Jurkat, Clone E6-1 (cell line): ENCODE measurements at regions not wholly inside any gene's neighbourhood (a gene's known extent, or its start where the extent isn't known, plus 50 kb on each side); places are given as distances from the start of the nearest gene placed in this dataset.
"Not testable (repeated sequence)": the region's sequence is repeated elsewhere in the genome, so short reads cannot be mapped to it uniquely, and the experiment has no call there.

Experiments
- DNase-seq: peaks from one replicate; pipeline ENCODE4 v3.0.0-alpha.2; 2011; ENCODE audit warnings: low read depth, low spot score
- H3K4me3 ChIP-seq: 2 replicates; pipeline ENCODE4 v1.5.1; 2011; ENCODE audit warnings: mild to moderate bottlenecking, low read length, control low read depth, moderate library complexity

DNA sequence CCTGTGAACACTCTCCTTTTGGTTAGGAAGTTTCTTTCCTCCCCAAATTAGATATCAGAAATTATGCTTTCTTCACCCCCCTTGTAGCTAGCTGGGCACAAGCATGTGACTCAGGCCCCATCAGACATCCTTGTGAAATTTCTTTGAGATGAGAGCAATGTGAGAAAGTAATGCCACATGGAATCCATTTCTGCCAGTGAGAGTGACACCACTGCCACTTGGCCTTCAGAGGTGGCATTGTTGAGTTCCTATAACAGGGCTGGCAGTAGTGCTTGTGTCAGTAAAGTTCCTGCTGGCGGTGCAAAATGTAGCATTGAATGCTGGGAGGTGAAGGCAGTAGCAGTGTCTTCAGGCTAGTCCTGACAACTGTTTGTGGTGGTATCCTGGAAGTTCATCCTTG lies 80.7 kb upstream of the ZNF280D start:
- H3K4me3 ChIP-seq, result no peak overlapping the region
- no peak for DNase-seq

DNA sequence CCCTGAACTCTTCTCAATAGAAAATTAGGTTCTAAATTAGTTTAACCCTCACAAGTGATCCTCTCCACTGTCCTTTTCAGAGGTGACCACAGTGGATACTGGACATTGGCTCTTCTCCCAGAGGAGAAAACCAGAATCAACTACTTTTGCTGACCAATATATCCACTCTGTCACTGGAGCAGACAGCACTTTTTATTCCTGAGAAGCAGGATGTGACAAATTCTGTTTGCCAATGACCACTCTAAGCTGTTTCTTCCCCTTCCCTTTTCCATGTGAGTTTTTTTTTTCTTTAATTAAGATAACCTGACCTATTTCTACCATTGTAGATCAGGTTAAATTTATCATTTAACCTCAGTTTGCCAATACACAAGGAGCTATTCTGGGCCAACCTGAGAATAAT lies 79.7 kb upstream of the ZNF280D start:
- DNase-seq, result no peak

DNA sequence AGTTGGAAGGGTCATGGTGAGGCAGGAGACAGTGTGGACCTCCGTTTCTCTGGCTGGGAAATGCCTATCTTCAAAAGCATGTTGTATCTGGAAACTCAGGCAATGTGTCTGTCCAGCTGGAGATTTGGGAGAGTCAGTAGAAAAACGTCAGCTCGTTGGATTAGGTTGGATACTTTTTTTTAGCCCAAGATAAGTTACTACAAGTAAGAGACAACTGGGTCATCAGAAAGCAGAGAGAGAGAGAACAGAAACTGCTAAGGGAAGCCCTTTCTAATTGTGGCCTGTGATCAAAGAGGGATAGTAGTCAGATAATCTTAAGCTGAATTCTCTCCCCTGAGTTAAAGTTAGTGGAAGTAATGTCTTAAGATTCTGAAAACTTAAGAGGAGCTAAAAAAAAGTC lies 78.9 kb upstream of the ZNF280D start:
- H3K4me3 ChIP-seq, result no peak overlapping the region
- no peak for DNase-seq

More for the DNA sequence above, 79.7 kb upstream of the ZNF280D start:
- H3K4me3 ChIP-seq, result no peak overlapping the region

DNA sequence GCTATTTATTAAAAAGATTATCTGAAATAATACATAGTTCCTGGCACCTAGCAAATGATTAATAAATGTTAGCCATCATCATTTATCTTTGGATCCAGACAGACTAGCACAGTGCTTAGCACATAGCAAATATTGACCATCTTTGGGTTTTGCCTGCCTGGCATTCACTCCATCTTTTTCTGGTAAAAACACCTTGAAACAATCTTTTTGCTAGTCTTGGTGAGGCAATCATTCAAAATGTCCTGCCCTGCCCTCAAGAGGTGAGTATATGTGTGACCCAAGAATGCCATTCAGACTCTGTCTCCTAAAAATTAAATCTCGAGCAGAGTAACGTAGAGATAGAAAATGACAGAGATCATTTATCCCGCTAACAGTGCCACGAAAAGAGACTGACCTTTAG lies 78.3 kb upstream of the ZNF280D start:
- no peak for DNase-seq
- no peak overlapping the region for H3K4me3 ChIP-seq

DNA sequence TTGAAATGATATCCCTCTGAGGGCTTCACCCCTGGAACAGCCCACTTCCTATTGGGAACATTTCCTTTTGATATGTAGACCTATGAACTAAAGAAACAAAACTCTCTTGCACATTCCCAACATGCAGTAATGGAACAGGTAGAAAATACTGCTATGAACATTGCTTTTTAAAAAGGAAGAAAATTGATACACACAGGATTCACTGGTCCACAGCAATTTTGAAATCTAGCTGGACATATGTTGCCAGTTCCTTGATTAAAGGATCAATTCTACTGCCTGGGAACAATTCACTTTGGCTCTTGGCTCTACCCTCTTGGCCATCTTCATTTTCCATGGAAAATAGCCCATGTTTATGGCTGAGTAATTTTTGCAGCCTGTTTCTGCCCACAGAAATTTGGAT lies 74.9 kb upstream of the ZNF280D start:
- no peak overlapping the region for H3K4me3 ChIP-seq
- no peak for DNase-seq

DNA sequence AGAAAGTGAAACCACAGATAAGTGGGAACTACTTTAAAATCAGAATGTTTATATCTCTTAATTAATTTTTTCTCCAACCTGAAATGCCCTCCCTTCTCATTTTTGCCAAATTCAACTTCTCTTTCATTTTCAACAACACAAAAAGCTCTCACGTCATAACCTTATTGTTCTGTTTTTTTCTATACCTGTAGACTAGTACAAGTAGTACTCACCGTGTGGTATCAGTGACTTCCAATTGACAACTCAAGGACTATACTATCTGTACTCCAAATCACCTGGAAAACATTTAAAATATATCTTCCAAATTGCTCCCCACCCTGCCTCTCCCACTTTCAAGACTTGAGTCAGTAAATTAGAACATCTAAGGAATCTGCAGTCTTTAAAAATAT lies 72.8 kb upstream of the ZNF280D start:
- H3K4me3 ChIP-seq, result no peak overlapping the region
- no peak for DNase-seq

DNA sequence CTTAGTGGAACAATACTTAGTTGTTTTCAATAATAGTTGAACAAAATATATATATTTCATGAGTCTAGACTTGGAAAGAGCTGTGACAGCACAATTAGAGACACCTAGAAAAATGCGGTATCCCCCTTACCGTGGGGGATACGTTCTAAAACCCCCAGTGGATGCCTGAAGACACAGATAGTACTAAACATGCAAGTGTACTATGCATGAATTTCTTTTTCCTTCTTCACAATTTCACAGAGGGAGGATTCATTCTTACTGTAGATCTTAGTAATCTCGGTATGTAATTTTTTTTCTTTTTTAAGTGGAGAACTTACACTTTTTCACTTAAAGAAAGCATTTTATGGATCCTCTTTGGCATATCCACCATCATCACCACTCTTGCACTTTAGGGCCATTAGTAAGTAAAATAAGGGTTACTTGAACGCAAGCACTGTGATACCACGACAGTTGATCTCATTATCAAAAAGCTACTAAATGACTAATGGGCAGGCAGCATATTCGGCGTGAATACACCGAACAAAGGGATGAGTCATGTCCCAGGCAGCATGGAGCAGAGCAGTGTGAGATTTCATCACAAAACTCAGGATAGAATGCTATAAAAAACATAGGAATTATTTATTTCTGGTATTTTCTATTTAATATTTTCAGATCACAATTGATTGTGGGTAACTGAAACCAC lies 72.3 kb upstream of the ZNF280D start:
- DNase-seq, result no peak
- no peak overlapping the region for H3K4me3 ChIP-seq

DNA sequence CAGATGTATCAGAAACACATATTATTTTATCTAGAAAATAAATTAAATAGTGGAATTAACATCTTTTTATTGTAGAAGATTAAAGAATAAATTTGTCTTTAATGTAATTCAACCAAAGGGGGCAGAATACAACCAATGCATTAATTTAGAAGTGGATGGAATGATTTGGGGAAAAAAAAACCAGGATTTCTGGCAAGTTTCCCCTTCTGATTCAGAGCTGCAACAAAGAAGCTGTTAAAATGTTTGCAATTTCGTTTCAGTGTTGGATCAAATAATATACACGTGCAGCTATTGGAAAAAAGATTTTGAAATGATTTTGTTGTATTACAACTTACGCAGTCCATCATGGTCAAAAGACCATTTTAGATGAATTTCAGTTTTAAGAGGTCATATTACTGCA lies 71.6 kb upstream of the ZNF280D start:
- no peak for DNase-seq
- no peak overlapping the region for H3K4me3 ChIP-seq

DNA sequence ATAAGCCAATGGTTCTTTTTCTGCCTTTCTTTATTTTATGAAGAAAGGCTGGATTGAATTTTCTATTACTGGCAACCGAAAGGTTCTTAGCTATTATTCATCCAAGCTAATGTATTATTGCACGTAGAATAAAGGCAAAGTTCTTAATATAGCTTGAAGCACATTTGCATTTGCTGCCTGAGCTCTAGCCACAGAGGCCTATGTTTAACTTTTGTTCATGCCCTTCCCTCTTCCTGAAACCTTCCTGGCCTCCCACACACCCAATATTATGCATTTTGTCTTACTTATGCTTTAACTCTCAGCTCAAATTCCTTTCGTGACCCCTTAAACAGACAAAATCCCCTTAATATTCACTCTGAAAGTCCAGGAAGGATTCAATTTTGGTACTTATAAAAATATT lies 71.0 kb upstream of the ZNF280D start:
- no peak for DNase-seq
- no peak overlapping the region for H3K4me3 ChIP-seq

DNA sequence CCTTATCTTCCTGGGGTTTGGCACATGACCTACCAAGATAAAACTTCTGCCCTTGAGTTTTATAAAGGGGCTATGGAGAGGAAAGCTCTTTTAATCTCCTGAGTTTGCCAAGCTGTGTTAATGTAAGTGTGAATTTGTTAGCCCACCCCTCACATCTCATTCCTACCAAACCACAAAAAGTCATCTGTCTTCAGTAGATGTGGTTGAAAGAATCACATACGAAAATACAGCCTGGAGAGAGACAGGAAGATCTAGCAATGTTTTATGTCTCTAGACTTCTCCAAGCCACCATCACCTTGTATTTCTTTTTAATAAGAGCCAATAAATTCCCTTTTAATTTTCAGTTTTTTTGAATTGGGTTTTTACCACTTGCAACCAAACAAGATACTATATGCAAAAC lies 68.9 kb upstream of the ZNF280D start:
- DNase-seq, result peak; percentile 63
- no peak overlapping the region for H3K4me3 ChIP-seq

DNA sequence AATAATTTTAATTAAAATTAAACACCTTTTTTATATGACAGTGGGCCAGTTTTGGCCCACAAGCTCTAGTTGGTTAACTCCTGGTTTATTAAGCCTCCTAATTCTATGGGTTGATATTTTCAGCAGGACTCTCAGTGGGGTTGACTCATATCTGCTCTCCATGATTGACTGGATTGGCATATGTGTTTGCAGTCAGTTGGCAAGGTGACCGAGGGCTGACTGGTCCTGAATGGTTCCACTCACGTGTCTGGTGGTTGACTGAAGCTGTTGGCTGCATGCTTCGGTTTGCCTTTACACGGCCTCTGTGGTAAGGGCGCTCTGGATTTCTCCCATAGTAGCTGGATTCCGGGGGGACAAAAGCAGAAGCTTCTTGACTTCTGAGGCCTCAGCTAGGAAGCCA lies 65.3 kb upstream of the ZNF280D start:
- H3K4me3 ChIP-seq, result no peak overlapping the region

DNA sequence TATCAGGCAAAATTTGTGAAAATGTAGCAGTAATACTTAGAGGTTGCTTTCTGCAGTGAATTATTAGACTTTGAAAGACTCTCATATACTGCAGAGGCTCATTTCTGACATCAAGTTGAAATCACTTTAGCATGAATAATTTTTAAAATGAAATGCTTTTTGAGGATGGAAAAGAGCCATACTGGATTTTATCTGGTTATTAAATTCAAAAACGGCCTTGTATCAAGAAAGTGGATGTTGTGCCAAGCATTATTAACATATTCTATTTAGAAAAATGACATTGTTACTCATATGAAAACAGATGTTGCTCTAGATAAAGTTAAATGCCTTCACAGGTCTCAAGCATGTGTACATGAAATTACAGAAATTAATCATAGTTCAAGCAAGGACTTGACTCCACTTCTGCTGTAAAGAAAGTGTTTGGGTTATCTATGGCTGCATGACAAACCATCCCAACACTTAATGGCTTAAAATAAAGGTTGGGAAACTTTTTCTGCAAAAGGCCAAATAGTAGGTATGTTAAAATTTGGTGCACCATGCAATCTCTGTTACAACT lies 64.5 kb upstream of the ZNF280D start:
- H3K4me3 ChIP-seq, result no peak overlapping the region
- DNase-seq, result no peak

More for the DNA sequence above, 65.3 kb upstream of the ZNF280D start:
- DNase-seq, result no peak

DNA sequence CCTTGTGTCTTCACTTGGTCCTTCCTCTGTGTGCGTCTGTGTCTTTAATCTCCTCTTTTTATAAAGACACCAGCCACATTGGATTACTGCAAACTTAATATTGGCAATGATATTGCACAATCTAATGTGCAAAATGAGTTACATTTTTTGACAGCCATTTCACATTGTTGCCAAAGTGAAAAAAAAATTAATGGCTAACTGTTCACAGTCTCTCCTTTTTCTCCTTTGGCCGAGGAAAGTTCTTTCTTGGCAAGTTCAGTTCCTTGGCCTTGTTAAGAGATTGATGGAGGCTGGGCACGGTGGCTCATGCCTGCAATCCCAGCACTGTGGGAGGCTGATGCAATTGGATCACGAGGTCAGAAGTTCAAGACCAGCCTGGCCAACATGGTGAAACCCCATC lies 62.2 kb upstream of the ZNF280D start:
- H3K4me3 ChIP-seq, result no peak overlapping the region
- no peak for DNase-seq

DNA sequence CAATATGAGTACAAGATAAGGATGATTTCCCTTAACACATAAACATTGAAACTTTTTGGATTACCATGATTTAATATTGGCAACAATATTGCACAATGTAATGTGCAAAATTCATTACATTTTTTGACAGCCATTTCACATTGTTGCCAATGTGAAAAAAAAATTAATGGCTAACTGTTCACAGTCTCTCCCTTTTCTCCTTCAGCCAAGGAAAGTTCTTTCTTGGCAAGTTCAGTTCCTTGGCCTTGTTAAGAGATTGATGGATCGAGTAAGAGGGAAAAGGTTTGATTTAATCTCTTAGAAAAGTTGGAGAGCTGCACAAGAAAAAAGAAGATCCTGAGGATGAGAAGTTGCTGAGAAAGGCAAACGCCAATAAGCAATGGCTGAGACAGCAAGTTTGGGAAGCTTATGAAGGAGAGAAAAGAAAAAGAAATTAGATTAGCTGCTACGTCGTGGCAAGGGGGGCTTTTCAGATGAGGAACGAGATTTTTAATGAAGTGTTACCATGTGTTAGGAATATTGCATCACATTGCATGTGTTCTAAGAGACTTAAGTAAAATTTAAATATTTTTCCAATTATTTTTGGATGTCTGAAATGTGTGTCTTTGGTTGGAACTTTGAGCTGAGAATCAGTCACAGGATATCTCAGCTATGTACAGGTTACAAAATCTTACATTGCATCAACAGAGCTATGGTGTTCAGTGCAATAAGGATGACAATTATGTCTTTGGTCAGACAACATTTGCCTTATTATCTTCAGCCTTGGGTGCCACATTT lies 61.4 kb upstream of the ZNF280D start:
- DNase-seq, result no peak
- no peak overlapping the region for H3K4me3 ChIP-seq

DNA sequence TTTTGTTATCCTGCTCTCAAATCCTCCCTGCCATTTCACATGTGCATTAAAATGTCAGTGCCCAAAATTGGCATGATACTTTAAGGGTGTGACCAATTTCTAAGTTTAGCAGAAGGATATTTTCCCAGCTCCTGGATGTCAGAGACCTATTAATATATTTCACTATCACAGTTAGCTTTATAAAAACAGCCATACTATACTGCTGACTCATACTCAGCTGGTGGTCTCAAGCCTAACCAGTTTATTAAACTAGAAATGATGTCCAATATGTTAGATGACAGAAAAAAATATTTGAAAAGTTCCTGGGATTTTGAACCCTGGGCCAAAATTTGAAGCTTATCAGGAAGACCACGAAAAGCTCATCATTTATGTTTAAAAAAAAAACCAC lies 60.9 kb upstream of the ZNF280D start:
- no peak overlapping the region for H3K4me3 ChIP-seq
- DNase-seq, result no peak

DNA sequence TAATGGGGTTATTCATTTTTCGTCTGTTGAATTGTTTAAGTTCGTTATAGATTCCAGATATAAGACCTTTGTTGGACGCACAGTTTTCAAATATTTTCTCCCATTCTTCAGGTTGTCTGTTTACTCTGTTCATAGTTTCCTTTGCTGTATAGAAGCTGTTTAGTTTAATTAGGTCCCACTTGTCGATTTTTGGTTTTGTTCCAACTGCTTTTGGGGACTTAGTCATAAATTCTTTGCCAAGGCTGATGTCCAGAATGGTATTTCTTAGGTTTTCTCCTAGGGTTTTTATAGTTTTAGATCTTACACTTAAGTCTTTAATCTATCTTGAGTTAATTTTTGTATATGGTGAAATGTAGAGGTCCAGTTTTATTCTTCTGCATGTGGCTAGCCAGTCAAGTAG lies 58.9 kb upstream of the ZNF280D start:
- no peak overlapping the region for H3K4me3 ChIP-seq
- no peak for DNase-seq

DNA sequence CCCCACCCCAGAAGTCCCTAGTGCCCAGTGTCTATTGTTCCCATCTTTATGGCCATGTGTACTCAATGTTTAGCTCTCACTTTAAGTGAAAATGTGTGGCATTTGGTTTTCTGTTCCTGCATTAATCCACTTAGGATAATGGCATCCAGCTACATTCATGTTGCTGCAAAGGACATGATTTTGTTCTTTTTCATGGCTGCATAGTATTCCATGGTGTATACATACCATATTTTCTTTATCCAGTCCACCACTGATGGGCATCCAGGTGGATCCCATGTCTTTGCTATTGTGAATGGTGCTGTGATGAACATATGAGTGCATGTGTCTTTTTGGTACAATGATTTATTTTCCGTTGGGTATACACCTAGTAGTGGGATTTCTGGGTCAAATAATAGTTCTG lies 58.2 kb upstream of the ZNF280D start:
- not testable (repeated sequence) for DNase-seq, H3K4me3 ChIP-seq

DNA sequence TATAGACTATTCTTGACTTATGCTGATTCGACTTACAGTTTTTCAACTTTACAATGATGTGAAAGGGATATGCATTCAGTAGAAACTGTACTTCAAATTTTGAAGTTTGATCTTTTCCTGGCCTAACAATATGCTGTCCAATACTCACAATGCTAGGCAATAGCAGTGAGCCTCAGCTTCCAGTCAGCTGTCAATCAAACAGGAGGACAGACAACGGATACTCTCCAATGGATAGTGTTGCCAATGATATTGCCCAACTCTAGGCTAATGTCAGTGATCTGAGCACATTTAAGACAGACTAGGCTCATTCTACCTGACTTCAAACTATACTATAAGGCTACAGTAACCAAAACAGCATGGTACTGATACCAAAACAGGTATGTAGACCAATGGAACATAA lies 55.0 kb upstream of the ZNF280D start:
- H3K4me3 ChIP-seq, result no peak overlapping the region
- DNase-seq, result no peak

DNA sequence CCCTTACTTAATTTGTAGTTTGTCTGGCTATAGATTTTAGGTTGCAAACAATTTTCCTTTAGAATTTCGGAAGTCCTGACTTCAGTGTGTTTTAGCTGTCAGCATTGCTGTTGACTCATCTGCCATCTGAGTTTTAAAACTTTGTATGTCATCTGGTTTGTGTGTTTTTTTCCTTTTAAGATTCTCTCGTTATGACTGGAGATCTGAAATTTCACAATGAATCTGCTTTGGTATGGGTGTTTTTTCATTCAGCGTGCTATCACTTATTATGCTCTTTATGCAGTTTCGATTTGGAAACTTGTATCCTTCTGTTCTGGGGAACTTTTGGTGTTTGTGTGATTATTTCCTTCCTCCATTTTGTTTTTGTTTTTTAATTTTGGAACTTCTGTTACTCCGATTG lies 53.7 kb upstream of the ZNF280D start:
- DNase-seq, result no peak
- no peak overlapping the region for H3K4me3 ChIP-seq

DNA sequence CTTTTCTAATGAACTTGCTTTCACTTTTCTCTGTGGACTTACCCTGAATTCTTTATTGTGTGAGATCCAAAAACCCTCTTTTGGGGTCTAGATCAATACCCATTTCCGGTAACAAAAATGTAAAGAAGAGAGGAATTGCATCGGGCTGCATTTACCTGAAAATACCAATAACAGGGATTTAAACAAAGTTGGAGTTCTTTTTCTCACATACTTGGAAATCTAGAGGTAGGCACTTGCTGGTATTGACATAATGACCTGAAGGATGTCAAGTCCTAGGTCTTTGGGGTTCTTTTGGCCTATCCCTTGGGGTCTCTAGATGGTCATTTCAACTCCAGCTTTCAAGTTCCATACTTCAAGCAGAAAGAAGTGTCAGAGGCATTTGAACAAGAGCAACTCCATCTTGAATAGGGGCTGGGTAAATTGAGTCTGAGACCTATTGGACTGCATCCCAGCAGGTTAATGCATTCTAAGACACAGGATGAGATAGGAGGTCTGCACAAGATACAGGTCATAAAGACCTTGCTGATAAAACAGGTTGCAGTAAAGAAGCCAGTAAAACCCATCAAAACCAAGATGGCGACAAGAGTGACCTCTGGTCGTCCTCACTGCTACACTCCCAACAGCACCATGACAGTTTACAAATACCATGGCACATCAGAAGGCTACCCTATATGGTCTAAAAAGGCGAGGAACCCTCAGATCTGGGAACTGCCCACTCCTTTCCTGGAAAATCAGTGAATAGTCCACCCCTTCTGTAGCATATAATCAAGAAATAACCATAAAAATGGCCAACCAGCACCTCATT lies 50.8 kb upstream of the ZNF280D start:
- no peak for DNase-seq
- H3K4me3 ChIP-seq, result no peak overlapping the region
